HG03558 (cell line): ENCODE measurements at regions not wholly inside any gene's neighbourhood (a gene's known extent, or its start where the extent isn't known, plus 50 kb on each side); places are given as distances from the start of the nearest gene placed in this dataset.

Experiments
- ATAC-seq: cut with Tn5 transposase; IDR thresholded peaks from one replicate; pipeline ENCODE4 v1.9.1; 2021; ENCODE audit warnings: moderate number of reproducible peaks; ENCODE audit not compliant: unreplicated experiment; ENCODE audit errors: extremely low read depth

- no peak for ATAC-seq
These were observed 250.0 kb upstream of the VEPH1 start for GRCh38 chr3:157752956-157753786.

GRCh38 chr3:157752554-157752953 is 249.3 kb upstream of the VEPH1 start:
- ATAC-seq = no peak

GRCh38 chr3:157751386-157751785 is 248.2 kb upstream of the VEPH1 start:
- ATAC-seq = no peak

GRCh38 chr3:157746391-157746790 is 243.2 kb upstream of the VEPH1 start:
- ATAC-seq = no peak

GRCh38 chr3:157741607-157742006 is 238.4 kb upstream of the VEPH1 start:
- no peak for ATAC-seq

GRCh38 chr3:157738441-157738840 is 235.2 kb upstream of the VEPH1 start:
- no peak for ATAC-seq

GRCh38 chr3:157718800-157719199 is 215.6 kb upstream of the VEPH1 start:
- no peak for ATAC-seq

GRCh38 chr3:157713101-157713500 is 209.9 kb upstream of the VEPH1 start:
- ATAC-seq = no peak

GRCh38 chr3:157705258-157705657 is 202.0 kb upstream of the VEPH1 start:
- ATAC-seq = no peak

- ATAC-seq = no peak
These were observed 197.2 kb upstream of the VEPH1 start for GRCh38 chr3:157700405-157700804.

- no peak for ATAC-seq
These were observed 192.4 kb upstream of the VEPH1 start for GRCh38 chr3:157695586-157695985.

- ATAC-seq = no peak
These were observed 191.9 kb upstream of the VEPH1 start for GRCh38 chr3:157695103-157695502.

- no peak for ATAC-seq
These were observed 190.5 kb upstream of the VEPH1 start for GRCh38 chr3:157693762-157694161.

- peak; percentile 65 for ATAC-seq
These were observed 189.3 kb upstream of the VEPH1 start for GRCh38 chr3:157692468-157692867.

- ATAC-seq = no peak
These were observed 180.5 kb upstream of the VEPH1 start for GRCh38 chr3:157683668-157684067.

- no peak for ATAC-seq
These were observed 168.8 kb upstream of the VEPH1 start for GRCh38 chr3:157672061-157672460.

- ATAC-seq = no peak
These were observed 168.4 kb upstream of the VEPH1 start for GRCh38 chr3:157671656-157672055.

GRCh38 chr3:157669416-157669815 is 166.2 kb upstream of the VEPH1 start:
- no peak for ATAC-seq

GRCh38 chr3:157667493-157667892 is 164.3 kb upstream of the VEPH1 start:
- no peak for ATAC-seq

GRCh38 chr3:157662171-157662570 is 159.0 kb upstream of the VEPH1 start:
- ATAC-seq = no peak

GRCh38 chr3:157660847-157661246 is 157.6 kb upstream of the VEPH1 start:
- no peak for ATAC-seq

- ATAC-seq = no peak
These were observed 149.2 kb upstream of the VEPH1 start for GRCh38 chr3:157652366-157652765.
